ENCODE measurements at regions not wholly inside any gene's neighbourhood (a gene's known extent, or its start where the extent isn't known, plus 50 kb on each side); places are given as distances from the start of the nearest gene placed in this dataset.

DNA sequence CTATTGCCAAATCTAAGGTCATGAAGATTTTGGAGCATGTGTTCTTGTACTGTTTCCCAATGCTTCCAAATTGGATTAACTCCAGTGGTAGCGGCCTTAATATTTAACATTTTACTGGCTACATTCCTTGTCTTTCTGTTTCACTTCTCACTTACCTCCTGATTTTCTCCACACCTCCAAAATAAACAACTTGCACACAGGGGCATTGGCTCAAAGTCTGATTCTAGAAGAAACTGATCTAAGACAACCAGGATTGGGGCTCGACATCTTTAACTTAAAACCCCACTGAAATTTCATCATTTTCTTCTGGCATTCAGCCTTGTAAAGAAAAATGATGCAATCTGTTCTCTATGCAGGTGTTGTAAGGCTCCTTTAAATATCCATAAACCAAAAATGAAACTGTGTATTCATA is 557.9 kb upstream of the ID4 start:
- no peak for DNase-seq

DNA sequence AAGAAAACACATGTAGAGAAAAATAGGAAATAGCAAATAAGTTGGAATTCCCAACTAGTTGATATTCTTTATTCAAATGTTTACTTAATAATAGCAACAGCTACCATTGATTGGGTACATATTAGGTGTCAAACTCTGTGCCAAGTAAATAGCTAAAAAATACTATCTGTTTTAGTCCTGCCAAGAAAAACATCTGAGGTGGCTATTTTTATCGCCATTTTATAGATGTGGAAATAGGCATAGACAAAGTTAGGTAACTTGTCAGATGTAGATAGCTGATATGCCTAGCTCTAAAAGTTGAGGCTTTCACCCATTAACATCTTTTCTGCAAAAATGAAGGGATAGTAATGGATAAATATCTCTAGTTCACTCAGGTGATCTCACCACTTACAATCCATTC is 549.2 kb upstream of the ID4 start:
- DNase-seq = no peak

DNA sequence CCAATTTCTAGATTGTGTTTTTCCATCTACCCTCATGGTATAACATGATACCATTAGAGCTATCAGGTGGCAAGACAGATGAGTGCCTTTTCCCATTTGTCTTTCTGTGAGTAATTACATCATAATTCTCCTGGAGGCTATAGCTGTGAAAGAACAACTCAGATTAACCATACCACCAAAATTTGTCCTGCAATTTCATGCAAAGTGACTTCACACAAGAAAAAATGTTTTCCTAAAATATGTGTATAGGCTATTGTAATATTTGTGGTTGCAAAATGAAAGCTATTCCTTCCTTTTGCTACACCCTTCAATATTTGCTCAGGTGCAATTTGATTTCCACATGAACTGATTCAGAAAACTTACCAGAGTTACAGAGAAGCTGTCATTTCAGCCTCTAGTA is 547.7 kb upstream of the ID4 start:
- DNase-seq = no peak

DNA sequence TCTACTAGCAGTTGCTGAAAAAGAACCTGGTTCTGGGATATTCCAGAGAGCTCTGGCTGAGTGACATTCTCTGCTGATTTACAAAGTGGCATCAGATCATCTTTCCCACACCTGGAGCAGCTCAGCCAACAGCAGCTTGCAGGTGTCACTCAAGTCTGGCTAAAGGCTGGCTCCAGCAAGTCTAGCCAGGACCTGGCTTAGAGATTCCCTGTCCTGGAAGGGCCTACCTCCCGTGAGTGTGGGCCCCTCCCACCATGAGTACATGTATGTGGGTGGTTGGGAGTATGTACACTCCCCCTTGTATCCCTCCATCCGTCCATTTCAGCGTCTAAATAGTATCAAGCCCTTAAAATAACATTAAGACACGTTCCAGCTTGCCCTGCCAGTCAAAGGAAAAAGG is 539.3 kb upstream of the ID4 start:
- DNase-seq = no peak

DNA sequence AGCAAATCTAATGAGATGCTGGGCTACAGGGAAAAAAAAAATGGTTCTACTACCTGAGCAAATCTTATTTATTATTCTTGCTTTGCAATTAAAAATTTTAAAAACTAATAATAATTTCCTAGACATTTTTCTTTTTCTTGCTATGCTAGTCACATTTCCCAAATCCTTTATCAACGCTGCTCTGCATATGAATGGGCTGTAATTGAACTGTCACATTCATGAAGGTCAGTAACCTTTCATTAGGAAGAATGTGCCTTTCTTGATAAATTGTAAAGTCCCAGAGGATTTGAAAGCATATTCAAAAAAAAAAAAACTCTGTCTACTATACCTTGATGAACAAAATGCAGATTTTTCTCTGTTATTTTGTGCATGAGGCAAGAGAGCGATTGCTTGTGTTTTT is 538.7 kb upstream of the ID4 start:
- DNase-seq = no peak

DNA sequence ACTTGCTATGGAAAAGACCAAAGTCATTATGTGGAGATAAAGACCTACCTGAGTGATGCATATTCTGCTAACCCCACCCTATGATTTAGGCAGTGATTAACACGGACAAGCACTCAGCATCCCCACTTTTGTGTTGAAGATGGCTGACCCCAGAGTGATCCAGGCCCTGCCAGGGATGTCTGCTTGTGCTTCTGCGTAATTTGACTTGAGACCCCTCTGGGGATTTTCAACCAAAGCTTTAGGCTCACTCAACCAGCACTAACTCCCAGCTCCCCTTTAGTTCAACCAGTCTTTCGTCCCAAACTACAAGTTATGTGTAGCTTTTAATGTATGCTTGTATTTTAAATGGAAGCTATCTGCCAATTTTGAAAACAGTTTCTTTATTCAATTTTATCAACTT is 538.0 kb upstream of the ID4 start:
- DNase-seq = no peak

DNA sequence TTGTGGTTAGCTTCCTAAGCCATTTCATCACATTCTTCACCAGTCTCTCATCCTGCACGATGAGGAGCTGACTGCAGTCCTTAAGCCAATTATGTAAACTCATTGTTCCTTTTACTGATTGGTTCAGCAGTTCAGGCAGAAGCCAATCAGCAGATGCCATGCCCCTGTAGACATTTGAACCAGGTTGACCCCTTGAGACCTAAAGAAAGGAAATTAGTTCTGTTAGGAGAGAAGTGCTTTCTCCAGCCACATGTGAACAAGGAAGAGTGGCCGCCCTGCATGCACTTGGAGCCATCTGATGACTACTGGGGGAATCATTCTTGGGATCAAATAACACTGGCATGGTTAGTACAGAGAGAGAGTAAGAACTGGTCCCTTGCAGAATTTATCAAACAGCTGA is 535.2 kb upstream of the ID4 start:
- DNase-seq = no peak

DNA sequence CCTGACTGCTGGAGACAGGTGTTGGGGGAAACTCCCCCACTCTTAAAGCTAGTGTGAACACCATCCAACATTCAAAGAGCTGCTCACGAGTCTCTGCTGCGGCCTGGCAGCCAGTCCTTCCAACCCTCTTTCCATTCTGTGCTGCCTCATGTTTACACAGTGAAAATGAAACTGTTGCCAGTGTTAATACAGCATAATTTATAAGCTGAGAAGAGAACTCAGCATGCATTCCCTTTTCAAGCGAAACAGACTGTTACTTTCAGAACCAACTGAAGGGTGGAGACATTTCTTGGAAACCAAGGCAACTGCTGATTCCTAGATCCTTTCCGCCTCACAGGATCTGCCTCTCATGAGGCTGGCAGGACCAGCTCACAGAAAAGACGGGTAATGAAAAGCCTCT is 533.8 kb upstream of the ID4 start:
- DNase-seq = no peak

DNA sequence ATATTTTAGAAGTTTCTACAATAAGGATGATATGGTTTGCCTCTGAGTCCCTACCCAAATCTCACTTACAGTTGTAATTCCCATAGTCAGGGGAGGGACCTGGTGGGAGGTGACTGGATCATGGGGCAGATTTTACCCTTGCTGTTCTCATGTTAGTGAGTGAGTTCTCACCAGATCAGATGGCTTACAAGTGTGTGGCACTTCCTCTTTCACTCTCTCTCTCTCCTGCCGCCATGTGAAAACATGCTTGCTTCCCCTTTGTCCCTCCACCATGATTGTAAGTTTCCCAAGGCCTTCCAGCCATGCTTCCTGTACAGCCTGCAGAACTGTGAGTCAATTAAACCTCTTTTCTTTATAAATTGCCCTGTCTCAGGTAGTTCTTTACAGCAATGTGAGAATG is 527.5 kb upstream of the ID4 start:
- no peak for DNase-seq

DNA sequence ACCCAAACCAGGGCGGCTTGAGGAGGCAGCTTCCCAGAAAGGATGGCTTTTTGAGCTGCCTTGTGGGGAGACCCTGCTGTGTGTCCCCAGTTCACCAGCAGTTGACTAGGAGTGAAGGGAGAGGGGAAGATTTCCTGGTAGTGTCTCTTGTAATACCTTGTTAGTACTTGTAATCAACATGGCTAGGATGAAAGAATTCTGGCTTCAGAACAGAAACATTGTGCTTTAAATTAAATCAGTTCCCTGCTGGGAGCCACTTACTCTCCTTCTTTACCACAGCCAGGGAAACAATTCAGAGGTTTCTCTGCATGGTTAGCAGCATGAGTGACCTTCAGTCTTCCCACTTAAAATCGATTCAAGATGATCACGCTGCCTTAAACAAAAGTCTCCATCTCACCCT is 525.4 kb upstream of the ID4 start:
- DNase-seq = no peak

DNA sequence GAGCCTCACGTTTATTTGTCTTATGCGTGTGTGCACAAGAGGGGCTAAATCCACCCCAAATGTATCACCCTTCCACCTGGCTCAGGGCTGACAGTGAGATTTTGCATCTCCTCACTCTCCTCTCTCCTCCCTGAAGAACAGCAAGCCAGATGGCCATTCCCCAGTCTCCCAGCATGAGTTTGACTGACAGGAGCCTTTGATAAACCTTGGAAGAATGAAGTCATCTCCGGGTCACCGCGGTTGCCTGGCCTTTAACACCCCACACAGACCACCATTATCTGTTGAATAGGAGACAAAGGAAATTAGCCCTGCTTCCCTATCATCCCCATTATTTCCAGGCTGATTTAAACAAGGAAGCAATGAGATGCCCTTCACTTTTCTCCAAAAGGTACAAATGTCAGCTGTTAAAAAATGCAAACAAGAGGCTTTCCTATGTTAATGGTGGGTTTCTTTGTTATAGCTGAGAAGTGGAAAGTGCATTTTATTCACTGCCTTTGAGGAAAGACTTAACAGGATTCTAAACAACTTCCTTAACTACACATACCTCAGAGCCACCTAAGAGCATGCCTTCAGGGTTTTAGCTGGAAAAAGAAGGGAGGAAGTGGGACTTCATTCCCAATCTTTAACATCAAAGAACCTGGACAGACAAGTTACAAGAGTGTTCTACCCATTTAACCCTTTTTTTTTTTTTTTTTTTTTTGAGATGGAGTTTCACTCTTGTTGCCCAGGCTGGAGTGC is 524.8 kb upstream of the ID4 start:
- DNase-seq = no peak

DNA sequence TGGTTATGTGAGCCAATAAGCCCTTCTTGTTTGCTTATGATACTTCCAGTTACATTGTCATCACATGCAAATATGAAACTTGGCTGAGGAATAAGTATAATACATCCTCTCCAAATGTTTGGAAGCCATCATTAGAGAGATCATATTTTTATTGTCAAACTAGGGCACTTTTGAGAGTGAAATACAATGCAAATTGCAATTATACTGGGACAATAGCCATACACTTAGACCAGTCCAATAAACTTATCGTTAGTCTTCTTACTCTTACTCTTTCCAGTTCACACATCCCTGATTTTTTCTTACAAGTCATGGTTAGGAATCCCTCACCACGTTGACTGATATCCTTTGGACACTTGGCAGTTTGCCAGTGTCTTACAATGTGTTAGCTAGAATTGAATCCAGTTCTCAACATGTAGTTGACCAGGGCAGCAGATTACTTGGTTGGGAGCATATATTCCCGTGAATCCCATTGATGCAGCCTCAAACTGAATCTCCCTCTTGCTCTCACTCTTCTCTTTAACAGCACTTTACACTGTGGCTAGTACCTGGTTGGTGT is 519.7 kb upstream of the ID4 start:
- no peak for DNase-seq

DNA sequence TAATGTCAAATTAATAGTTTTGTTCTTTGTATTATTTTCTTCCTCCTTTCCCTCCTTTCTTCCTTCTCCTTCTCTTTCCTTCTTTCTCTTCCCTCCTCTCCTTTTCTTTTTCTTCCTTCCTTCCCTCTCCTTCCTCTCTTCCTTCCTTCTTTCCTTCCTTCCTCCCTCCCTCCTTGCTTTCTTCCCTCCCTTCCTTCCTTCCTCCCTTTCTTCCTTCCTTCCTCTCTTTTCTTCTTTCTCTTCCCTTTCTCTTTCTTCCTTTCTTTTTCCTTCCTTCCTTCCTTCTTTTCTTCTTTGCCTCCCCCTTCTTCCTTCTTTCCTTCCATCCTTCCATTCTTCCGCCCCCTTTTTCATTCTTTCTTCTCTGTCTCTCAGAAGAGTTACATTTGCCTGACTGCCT is 518.2 kb upstream of the ID4 start:
- no peak for DNase-seq

DNA sequence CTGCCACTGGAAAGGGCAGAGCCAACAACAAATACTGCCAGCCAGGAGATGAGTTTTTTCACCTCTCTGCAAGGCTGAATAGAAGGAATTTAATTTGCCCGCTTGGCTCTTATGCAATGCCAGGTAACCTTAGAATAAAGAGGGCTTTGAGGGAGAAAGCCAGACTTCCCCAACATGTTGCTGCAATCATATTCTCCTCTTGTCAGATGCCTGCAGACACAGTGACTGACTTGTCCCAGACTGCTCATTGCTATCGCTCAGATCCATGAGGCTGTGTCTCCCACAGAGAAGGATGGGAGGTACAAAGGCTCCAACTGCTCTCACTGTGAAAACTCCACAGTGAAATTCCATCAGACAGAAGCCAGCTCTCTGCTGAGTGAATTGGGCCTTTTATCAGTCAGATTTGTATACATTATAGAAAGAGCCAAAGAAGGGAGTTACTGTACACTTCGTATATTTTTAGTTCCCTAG is 517.0 kb upstream of the ID4 start:
- no peak for DNase-seq

DNA sequence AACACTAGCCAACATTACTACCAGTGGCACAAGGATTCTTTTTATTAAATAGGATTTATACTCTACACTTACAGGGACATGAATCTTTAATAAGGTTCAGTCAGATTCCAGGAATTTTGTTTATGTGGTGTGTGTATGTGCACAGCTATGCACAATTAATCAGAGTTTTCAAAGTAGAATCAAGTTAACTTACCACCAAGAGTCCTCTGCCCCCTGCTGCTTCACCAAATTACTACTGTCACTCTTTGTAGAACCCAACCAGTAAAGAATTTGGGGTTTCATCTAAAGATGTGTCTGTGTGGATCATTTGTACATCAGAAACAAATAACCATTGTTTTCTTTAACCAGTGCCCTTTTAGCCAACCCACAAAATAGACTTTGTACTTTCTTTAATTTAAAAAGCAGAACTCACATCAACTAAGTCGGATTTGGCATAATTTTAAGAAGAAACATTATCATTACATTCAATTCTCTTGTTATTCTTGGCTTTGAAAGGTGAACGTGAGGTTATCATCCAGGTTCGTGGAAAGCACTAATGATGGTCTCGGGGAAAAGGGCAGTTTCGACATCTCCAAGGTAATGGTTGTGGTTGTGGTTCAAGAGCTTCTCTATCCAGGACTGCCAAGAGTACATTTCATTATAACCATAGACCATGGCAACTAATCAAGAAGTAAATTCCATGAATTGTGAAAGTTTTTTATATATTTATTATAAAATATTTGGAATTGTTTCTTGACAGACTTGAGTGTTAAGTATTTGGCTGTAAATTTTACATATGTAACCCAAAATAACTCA is 514.3 kb upstream of the ID4 start:
- DNase-seq = no peak

DNA sequence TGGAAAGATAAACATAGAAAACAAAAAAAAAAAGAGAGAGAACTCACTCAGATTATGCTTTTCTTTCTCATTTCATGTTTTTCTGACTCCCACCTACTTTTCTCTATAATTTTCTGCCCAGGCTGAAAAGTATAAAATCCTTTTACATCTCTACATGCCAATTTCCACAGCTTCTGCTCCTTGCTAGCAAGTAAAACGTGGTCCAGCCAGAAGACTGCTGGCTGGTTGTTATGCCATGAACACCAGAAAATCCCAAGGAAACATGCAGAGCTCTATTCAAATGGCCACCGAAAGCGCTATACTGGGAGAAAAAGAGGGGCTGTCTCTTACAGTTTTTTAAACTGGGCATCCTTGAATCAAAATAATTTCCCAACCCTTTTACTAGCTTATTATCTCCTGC is 512.8 kb upstream of the ID4 start:
- no peak for DNase-seq

DNA sequence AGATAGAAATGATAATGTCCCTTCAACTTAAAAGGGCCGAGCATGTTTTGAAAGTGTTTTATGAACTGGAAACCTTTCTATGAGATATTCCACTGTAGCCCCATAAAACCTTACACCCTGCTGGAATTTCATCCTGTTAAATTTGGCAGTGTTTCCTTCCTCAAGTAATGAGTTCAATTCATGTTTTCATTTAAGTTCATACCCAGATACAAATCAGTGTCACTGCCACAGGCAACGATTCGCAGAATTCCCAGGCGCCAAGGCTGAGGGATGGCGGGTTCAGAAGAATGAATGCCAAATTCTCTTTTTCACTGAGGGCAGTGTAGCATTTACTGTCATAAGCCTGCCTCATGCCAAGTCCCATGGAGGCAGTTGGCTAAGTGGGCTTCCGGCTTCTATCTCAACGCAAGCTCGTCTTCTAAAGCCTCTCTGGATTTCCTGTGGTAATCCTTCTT is 511.8 kb upstream of the ID4 start:
- no peak for DNase-seq

DNA sequence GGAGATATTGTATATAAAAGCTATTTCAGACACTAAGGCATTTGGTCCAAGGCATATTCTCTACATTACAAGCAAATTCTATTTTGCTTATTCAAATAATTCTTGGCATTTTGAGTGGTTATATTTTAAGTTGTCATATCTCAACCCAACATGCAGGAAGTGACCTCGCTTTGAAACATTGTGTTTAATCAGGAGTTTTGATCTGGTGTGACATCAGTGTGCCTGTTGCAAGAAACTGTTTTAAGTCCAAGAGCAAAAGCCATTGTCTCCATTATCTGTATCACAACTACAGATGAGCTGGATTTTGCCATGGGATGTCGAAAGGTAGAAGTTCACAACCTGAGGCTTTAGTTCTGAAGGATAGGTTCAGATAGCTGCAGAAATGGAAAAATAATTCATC is 509.9 kb upstream of the ID4 start:
- no peak for DNase-seq

DNA sequence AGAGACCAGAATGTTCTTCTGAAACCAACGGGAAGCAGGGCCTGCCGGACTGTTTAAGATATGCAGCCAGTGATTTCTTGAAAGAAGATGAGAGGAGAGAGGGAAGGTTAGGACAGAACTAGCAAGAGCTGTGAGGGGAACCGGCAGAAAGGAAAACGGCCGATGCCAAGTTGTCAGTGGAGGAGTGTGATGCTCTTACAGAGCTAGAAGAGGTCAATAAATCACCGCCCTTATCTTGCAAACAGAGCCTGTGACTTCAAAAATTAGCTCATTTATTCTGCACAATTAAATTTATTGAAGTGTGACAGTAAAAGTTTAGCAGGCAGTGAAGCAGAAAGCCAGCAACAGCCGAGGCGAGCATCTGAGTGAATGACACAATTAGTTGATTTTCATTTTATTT is 509.5 kb upstream of the ID4 start:
- no peak for DNase-seq

DNA sequence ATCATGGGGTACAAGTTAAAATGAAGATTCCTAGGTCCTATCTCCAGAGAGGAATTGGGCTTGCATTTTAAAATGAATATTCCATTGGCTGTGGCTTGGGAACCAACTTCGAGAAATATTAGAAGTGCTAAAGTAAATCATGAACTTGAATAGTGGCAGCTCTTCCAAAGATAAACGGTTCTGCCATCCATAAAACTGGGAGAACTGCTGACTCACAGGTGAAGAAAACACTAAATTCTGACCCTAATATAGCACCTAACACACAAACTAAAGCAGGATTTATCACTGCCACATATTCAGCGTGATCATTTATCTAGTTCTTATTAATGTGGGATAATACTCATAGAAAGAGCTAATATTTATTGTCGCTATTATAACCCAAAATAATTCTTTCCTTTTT is 508.1 kb upstream of the ID4 start:
- DNase-seq = no peak

DNA sequence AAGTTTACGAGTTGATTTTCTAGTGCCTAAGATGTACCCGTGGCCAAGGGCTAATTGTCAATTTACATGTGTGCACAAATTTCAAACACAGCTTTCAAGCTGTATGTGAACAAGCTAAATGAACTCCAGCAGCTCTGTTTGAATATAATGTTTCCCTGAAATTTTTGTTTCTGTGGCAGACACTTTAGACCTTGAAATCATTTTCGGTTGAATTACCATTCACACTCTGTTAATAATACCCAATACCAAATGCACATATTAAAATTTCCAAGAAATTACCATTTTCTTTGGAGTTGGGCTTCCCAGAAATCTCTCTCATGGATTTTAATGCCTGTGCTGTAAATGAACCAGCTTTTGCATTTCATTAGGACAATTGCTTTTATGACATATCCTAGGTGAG is 506.1 kb upstream of the ID4 start:
- no peak for DNase-seq

DNA sequence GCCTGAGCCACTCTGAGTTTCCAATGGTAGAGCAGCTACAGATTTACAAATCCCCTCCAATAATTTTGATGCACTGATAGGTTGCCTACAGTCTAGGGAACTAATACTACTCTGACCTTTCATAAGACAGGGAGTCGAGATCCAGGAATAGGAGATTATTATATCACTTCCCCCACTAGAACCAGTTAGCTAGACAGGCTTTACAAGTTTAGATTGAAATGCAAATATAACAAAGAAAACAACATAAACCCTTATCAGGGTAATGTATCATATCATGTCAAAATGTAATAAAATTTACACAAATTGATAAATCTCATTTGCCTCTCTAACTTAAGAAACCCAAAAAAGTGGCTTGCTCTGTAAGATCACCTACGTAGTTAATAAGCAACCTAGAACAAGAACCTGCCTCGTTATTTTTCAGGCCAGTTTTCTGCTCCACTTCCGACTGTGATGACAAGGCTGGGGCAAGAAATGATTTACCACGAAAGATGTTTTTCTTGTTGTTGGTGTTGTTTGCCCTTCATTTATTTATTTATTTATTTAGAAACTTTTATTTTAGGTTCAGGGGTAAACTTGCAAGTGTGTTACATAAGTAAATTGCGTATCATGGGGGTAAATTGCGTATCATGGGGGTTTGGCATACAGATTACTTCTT is 504.2 kb upstream of the ID4 start:
- no peak for DNase-seq

DNA sequence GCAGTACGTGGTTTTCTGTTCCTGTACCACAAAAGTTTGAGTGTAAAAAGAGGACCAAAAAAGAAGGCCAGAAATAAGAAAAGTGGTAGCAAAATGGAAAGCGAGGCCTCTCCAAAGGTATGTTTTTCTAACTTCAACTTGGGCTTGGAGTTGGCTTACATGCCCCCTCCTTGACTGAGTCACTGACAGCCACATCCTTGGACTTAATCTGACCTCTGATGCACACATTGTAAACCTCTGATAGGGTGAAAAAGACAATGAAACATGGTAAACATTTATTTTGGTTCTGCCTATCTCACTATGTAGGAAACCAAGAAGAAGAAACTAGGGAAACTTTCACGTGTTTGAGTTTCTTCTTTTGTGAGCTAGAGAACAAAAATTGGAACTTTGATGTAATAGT is 503.2 kb upstream of the ID4 start:
- no peak for DNase-seq

DNA sequence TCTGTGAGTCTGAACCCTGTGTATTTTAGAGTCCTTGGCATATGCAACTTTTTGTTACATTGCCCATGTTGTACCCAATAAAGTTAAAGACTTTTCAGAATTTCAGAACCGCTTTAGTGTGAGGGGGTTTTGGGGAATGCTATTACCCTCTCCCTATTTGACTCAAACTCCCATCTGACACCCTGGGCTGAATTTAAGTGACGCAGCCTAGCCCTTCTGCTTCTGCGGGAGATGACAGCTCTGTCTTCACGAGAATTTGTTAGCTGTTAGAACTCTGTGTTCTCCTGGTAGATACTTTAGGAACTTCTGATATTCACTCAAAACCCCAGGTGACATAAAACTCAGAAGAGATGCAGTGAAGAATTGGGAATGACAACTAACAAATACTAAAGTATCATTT is 500.6 kb upstream of the ID4 start:
- DNase-seq = no peak
